Head of caudate nucleus (tissue), 42 donors: ENCODE measurements at regions not wholly inside any gene's neighbourhood (a gene's known extent, or its start where the extent isn't known, plus 50 kb on each side); places are given as distances from the start of the nearest gene placed in this dataset.
"Not testable (repeated sequence)": the region's sequence is repeated elsewhere in the genome, so short reads cannot be mapped to it uniquely, and the experiment has no call there.

Experiments used
- DNase-seq, 42 donors: peaks; one replicate each; pipeline versions ENCODE4 v3.0.0 to v3.0.0-alpha.2; 2020 to 2021; ENCODE audit warnings: mixed read lengths in 7 of 42
- intact Hi-C: fragments of 100-400 bp; cut with DNase I; formaldehyde crosslinking; loops from one replicate; pipeline ENCODE4 v1.15.0; 2022

GRCh38 chr10:29714096-29714874 lies 79.5 kb upstream of the SVIL start:
- peak in 27 of 42 donors; percentile 20 to 76 (median 43) for DNase-seq
- intact Hi-C loops = no loop called here

GRCh38 chr10:29713450-29713849 lies 78.7 kb upstream of the SVIL start:
- intact Hi-C loops = no loop called here
- no peak for DNase-seq

- intact Hi-C loops = no loop called here
- peak in 1 of 42 donors; percentile 17 for DNase-seq
Observed at GRCh38 chr10:29712108-29712507, 77.3 kb upstream of the SVIL start.

GRCh38 chr10:29710128-29710527 lies 75.4 kb upstream of the SVIL start:
- intact Hi-C loops = no loop called here
- DNase-seq = peak in 1 of 42 donors; percentile 21

- intact Hi-C loops = no loop called here
- peak in 1 of 42 donors; percentile 35 for DNase-seq
Observed at GRCh38 chr10:29709484-29710002, 74.8 kb upstream of the SVIL start.

GRCh38 chr10:29703271-29703670 lies 68.5 kb upstream of the SVIL start:
- intact Hi-C loops = no loop called here
- peak in 3 of 42 donors; percentile 16 to 43 (median 32) for DNase-seq

- intact Hi-C loops = no loop called here
- DNase-seq = peak in 1 of 42 donors; percentile 27
Observed at GRCh38 chr10:29702273-29703164, 67.7 kb upstream of the SVIL start.

- intact Hi-C loops = no loop called here
- DNase-seq = no peak
Observed at GRCh38 chr10:29701306-29701705, 66.5 kb upstream of the SVIL start.

- DNase-seq = no peak
- intact Hi-C loops = no loop called here
Observed at GRCh38 chr10:29699621-29700020, 64.8 kb upstream of the SVIL start.

- intact Hi-C loops = no loop called here
- DNase-seq = peak in 1 of 42 donors; percentile 30
Observed at GRCh38 chr10:29698773-29699490, 64.2 kb upstream of the SVIL start.

GRCh38 chr10:29696581-29696980 lies 61.8 kb upstream of the SVIL start:
- intact Hi-C loops, DNase-seq: not testable (repeated sequence)

GRCh38 chr10:29694121-29694520 lies 59.4 kb upstream of the SVIL start:
- intact Hi-C loops = no loop called here

GRCh38 chr10:29692121-29692539 lies 57.4 kb upstream of the SVIL start:
- intact Hi-C loops = no loop called here
- no peak for DNase-seq

More at GRCh38 chr10:29694121-29694520, 59.4 kb upstream of the SVIL start:
- DNase-seq = no peak

- intact Hi-C loops = no loop called here
- DNase-seq = no peak
Observed at GRCh38 chr10:29691564-29692072, 56.8 kb upstream of the SVIL start.

- no peak for DNase-seq
- intact Hi-C loops = no loop called here
Observed at GRCh38 chr10:29689001-29689400, 54.2 kb upstream of the SVIL start.

GRCh38 chr10:29688230-29688661 lies 53.5 kb upstream of the SVIL start:
- intact Hi-C loops = no loop called here
- peak in 1 of 42 donors; percentile 9 for DNase-seq

GRCh38 chr10:29687421-29688164 lies 52.8 kb upstream of the SVIL start:
- DNase-seq = no peak

GRCh38 chr10:29685506-29685905 lies 50.7 kb upstream of the SVIL start:
- intact Hi-C loops = no loop called here
- no peak for DNase-seq

More at GRCh38 chr10:29687421-29688164, 52.8 kb upstream of the SVIL start:
- intact Hi-C loops = no loop called here
